HG03520 (cell line): ENCODE measurements at regions not wholly inside any gene's neighbourhood (a gene's known extent, or its start where the extent isn't known, plus 50 kb on each side); places are given as distances from the start of the nearest gene placed in this dataset.

Experiments used
- ATAC-seq: cut with Tn5 transposase; IDR thresholded peaks from one replicate; pipeline ENCODE4 v1.9.1; 2021; ENCODE audit warnings: mild to moderate bottlenecking, moderate library complexity; ENCODE audit not compliant: unreplicated experiment

- ATAC-seq, result no peak
These were observed 57.7 kb upstream of the F3 start for GRCh38 chr1:94599095-94599813.

DNA sequence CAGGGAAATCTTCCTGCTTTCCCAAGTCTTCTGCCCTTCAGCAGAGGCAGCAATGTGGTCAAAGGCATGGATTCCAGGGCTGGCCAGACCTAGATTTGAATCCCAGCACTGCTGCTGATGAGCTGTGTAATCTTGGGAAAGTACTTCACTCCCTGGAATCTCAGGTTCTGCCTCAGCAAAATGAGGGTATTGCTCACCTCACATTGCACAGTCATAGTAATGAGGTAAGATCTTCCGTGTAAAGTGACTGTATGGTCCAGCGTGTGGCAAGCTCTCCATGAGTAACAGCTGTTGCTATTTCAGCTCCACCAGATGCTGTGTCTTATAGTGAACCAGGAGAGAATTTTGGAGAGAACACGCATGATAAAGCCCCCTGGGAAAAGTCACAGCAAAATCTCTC is 56.1 kb upstream of the F3 start:
- no peak for ATAC-seq

DNA sequence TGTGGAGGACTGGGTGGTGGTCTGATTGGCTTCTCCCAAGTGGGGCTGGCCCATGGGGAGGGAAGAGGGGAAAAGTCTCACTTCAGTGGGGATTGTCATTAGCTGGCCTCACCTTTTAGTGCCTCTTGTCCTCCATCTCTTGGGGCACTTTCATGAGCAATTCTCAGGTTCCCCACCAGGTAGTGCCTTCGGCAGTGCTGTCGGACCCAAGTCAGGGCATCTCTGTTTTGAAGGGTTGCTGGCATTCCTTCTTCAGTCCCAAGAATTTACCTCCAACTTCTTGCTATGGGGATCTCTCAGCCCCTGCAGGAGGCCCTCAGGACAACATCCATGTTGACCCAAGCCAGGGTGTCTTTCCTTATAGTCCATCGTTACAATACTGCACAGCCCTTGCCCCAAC is 54.7 kb upstream of the F3 start:
- ATAC-seq, result no peak

GRCh38 chr1:94595658-94596057 is 54.1 kb upstream of the F3 start:
- ATAC-seq, result no peak

- no peak for ATAC-seq
These were observed 52.1 kb upstream of the F3 start for GRCh38 chr1:94593611-94594010.

DNA sequence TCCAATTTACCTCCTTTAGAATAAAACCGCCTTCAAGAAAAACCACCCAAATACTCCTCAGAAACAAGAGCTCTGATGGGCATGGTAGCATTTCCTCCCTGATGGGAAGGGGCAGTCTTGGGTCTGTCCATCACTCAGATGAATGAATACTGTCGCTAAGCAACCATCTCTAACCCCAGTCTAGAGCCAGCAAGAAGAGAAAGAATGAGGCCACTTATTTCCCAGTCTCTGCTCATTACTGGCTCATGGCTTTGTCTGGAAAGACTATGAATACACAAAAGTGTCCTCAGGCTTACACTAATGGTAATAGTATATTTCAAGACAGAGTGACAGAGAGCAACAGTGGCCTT is 51.0 kb upstream of the F3 start:
- ATAC-seq, result no peak

- no peak for ATAC-seq
These were observed 50.4 kb upstream of the F3 start for GRCh38 chr1:94591823-94592570.
